GM21360 (cell line): ENCODE measurements at regions not wholly inside any gene's neighbourhood (a gene's known extent, or its start where the extent isn't known, plus 50 kb on each side); places are given as distances from the start of the nearest gene placed in this dataset.
A peak's percentile ranks its signal among the peaks of the same experiment; 100 is the strongest.

Source experiments
- ATAC-seq: cut with Tn5 transposase; IDR thresholded peaks from one replicate; pipeline ENCODE4 v1.9.1; 2021; ENCODE audit warnings: mild to moderate bottlenecking, moderate library complexity; ENCODE audit not compliant: unreplicated experiment

GRCh38 chr3:87354398-87354797, 78.0 kb upstream of the POU1F1 start:
- ATAC-seq: no peak

- ATAC-seq: no peak
These were observed 75.6 kb upstream of the POU1F1 start for GRCh38 chr3:87351937-87352336.

- ATAC-seq: peak; percentile 98
These were observed 74.2 kb upstream of the POU1F1 start for GRCh38 chr3:87350367-87351199.

- no peak for ATAC-seq
These were observed 73.4 kb upstream of the POU1F1 start for GRCh38 chr3:87349833-87350232.

GRCh38 chr3:87336761-87337160, 60.4 kb upstream of the POU1F1 start:
- no peak for ATAC-seq

- no peak for ATAC-seq
These were observed 59.5 kb upstream of the POU1F1 start for GRCh38 chr3:87335931-87336330.

GRCh38 chr3:87333393-87333892, 57.1 kb upstream of the POU1F1 start:
- ATAC-seq: no peak

- ATAC-seq: no peak
These were observed 56.4 kb upstream of the POU1F1 start for GRCh38 chr3:87332789-87333188.

GRCh38 chr3:87329065-87329464, 52.7 kb upstream of the POU1F1 start:
- ATAC-seq: no peak
